Effector memory CD4-positive, alpha-beta T cell (primary cell): ENCODE measurements at regions not wholly inside any gene's neighbourhood (a gene's known extent, or its start where the extent isn't known, plus 50 kb on each side); places are given as distances from the start of the nearest gene placed in this dataset.
"Not testable (repeated sequence)": the region's sequence is repeated elsewhere in the genome, so short reads cannot be mapped to it uniquely, and the experiment has no call there.

Source experiments
- DNase-seq, 3 donors: peaks; one replicate each; pipeline ENCODE4 v3.0.0-alpha.2; 2020
- H3K27ac ChIP-seq: 2 replicates; pipeline ENCODE4 v1.7.0; 2013; ENCODE audit warnings: mild to moderate bottlenecking, low read length, moderate library complexity; ENCODE audit not compliant: insufficient read depth, poor library complexity, severe bottlenecking
- H3K27me3 ChIP-seq: replicated peaks from 2 replicates; pipeline ENCODE4 v1.7.0; 2013; ENCODE audit warnings: mild to moderate bottlenecking, low read length; ENCODE audit not compliant: insufficient read depth, control insufficient read depth, poor library complexity, severe bottlenecking
- H3K36me3 ChIP-seq: 2 replicates; pipeline ENCODE4 v1.7.0; 2013; ENCODE audit warnings: mild to moderate bottlenecking, low read length, moderate library complexity; ENCODE audit not compliant: control insufficient read depth, insufficient read depth
- H3K4me1 ChIP-seq: 2 replicates; pipeline ENCODE4 v1.7.0; 2013; ENCODE audit warnings: low read length, mild to moderate bottlenecking; ENCODE audit not compliant: control insufficient read depth, insufficient read depth, poor library complexity, severe bottlenecking
- H3K4me3 ChIP-seq: 2 replicates; pipeline ENCODE4 v1.7.0; 2013; ENCODE audit warnings: low read length, low read depth, mild to moderate bottlenecking; ENCODE audit not compliant: insufficient read depth, poor library complexity, severe bottlenecking
- H3K9me3 ChIP-seq: 2 replicates; pipeline ENCODE4 v1.7.0; 2013; ENCODE audit warnings: mild to moderate bottlenecking, low read length, moderate library complexity; ENCODE audit not compliant: control insufficient read depth

DNA sequence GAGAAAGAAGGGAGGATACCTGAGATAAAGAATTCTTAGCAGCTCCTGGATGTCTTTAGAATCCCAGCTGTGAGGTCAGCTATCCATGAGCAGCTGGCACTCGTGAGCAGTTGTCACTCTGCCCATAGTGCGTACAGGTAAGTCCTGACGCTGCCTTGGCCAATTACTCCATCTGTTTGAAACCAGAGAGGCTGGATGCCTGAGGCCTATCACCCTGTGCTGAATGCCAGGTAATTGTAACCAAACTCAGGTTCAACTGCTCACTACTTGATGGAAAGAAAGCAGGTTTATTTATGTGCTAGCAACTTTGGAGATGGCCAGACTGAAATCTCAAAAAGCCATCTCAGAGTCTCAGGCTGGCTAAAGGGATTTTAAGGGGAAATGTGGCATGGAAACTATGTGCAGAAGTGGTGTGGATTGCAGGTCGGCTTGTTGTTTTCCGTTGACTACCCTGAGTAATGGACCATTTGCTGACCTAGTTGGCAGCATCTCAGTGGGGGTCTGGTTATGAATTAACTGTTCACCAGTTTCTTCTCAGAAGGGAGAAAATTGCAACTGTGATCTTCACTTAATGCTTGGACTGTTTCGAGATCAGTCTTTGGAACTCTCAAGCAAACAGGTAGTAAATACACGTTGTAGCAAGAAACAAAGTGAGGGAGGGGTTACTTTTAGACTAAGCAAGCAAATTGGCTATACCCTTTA, 1614.0 kb upstream of the PCDH10 start:
- Histone ChIP-seq H3K4me3 (no peak overlapping the region), H3K4me1 (no peaks in the 10 kb centered on the region), H3K27me3 (no peaks in the 10 kb centered on the region), H3K27ac (no peak overlapping the region), H3K36me3 (no peaks in the 10 kb centered on the region), H3K9me3 (no peaks in the 10 kb centered on the region)
- no peak for DNase-seq

GRCh38 chr4:131540256-131540655, 1608.8 kb upstream of the PCDH10 start:
- H3K4me3 ChIP-seq = no peak overlapping the region
- H3K27me3 ChIP-seq = no peaks in the 10 kb centered on the region
- no peaks in the 10 kb centered on the region for H3K9me3 ChIP-seq
- no peaks in the 10 kb centered on the region for H3K4me1 ChIP-seq
- no peak overlapping the region for H3K27ac ChIP-seq
- no peak for DNase-seq
- H3K36me3 ChIP-seq = no peaks in the 10 kb centered on the region

DNA sequence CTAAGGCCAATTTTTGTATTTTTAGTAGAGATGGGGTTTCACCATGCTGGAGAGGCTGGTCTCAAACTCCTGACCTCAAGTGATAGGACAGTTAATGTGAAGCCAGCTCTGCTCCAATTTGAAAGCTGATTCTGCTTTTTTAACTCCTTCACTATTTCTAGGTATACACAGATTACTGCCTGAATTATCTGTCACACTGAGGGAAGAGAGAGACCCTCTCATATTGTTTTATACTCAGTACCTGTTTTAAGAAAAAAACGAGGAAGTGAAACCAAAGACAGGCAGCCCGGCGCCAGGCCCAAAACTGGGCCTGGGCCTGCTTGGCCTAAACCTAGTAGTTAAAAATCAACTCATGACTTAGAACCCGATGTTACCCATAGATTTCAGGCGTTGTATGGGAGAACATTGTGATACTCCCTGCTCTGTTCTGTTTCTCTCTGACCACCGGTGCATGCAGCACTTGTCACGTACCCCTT, 1601.5 kb upstream of the PCDH10 start:
- Histone ChIP-seq H3K36me3 (no peaks in the 10 kb centered on the region), H3K27ac (no peak overlapping the region), H3K4me1 (no peaks in the 10 kb centered on the region), H3K4me3 (no peak overlapping the region), H3K27me3 (no peaks in the 10 kb centered on the region), H3K9me3 (no peaks in the 10 kb centered on the region)
- no peak for DNase-seq

DNA sequence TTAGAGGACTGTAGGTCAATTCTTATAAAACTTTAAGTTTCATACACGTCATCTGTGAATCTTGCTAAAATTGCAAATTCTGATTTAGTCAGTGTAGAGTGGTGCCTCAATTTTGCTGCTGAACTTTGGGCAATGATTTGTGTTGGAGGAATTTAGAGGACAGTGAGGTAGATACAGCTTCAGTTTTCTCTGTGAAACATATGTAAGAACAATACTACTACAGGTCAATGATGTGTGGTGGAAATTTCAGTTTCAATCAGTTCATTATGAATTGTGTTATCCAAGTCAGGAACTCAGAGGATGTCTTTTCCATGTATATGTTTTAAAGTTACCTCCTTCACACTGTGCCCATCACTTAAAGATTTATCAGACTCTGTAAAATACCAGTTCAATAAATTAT, 1597.8 kb upstream of the PCDH10 start:
- no peaks in the 10 kb centered on the region for H3K9me3 ChIP-seq
- H3K4me1 ChIP-seq = no peaks in the 10 kb centered on the region
- no peak overlapping the region for H3K4me3 ChIP-seq
- no peak for DNase-seq
- H3K27ac ChIP-seq = no peak overlapping the region
- H3K36me3 ChIP-seq = no peaks in the 10 kb centered on the region
- no peaks in the 10 kb centered on the region for H3K27me3 ChIP-seq

DNA sequence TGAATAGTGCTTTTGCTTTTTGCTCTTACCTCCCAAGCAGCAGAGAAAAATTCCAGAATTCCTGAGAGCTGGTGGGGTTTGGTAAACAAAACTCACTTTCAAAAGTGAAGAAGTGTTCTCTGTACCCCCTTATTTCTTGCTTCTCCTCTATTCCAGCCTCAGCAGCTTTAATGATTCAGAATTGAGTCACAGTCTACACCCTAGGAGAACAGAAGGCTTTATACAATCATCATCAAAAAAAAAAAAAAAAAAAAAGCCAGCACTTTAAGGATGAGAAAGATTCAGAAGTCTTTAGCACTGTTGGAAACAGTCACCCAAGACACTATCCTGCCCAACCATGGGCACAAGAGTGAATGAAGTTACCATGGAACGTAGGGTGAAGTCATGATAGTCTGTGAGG, 1583.1 kb upstream of the PCDH10 start:
- H3K4me1 ChIP-seq = no peaks in the 10 kb centered on the region
- no peak overlapping the region for H3K27ac ChIP-seq
- no peaks in the 10 kb centered on the region for H3K36me3 ChIP-seq
- H3K27me3 ChIP-seq = no peaks in the 10 kb centered on the region
- H3K9me3 ChIP-seq = no peaks in the 10 kb centered on the region
- DNase-seq = no peak
- no peak overlapping the region for H3K4me3 ChIP-seq

GRCh38 chr4:131584587-131584986, 1564.5 kb upstream of the PCDH10 start:
- Histone ChIP-seq H3K4me3 (no peak overlapping the region), H3K36me3 (no peaks in the 10 kb centered on the region), H3K9me3 (no peaks in the 10 kb centered on the region), H3K4me1 (no peaks in the 10 kb centered on the region), H3K27ac (no peak overlapping the region), H3K27me3 (no peaks in the 10 kb centered on the region)
- DNase-seq = no peak

GRCh38 chr4:131595140-131595539, 1554.0 kb upstream of the PCDH10 start:
- H3K36me3 ChIP-seq = no peaks in the 10 kb centered on the region
- no peaks in the 10 kb centered on the region for H3K9me3 ChIP-seq
- H3K4me1 ChIP-seq = no peaks in the 10 kb centered on the region
- DNase-seq = no peak
- H3K27ac ChIP-seq = no peak overlapping the region
- H3K27me3 ChIP-seq = no peaks in the 10 kb centered on the region
- no peak overlapping the region for H3K4me3 ChIP-seq

DNA sequence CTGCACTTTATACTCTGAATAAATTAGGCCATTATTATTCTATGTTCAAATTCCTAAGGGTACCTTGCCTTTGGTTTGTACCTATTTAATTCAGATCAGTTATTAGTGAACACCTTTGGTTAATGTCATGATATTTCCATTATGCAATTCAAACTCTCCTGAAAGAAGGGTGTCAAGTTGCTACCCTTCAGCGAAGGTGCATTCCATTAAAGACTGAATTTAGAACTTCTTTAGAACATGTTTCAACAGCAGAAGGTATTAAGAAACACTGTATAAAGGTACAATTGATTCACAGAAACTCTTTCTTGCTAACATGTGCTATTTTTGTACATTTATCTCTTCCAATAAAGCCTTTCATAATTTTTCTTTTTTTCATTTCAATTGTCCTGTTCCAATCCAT, 1545.4 kb upstream of the PCDH10 start:
- H3K4me1 ChIP-seq = no peaks in the 10 kb centered on the region
- H3K27ac ChIP-seq = no peak overlapping the region
- H3K4me3 ChIP-seq = no peak overlapping the region
- no peaks in the 10 kb centered on the region for H3K9me3 ChIP-seq
- DNase-seq = no peak
- no peaks in the 10 kb centered on the region for H3K36me3 ChIP-seq
- no peaks in the 10 kb centered on the region for H3K27me3 ChIP-seq

DNA sequence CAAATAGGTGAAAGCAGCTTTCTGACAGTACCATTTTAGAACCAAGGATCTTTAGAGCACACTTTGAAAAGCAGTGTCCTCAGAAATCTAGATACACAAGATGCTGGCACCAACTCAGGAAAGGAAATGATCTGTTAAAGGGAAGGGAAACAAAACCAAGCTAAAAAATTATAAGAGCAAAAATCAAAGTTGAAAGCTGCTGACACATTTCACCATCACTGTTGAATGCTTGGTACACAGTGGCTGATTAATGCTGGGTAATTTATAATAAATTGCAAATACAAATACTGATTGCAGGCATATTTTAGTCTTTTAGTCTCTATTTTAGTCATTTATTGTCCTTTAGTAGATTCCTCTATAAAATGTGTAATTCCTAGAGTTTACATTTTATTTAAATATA, 1540.1 kb upstream of the PCDH10 start:
- H3K27me3 ChIP-seq = no peaks in the 10 kb centered on the region
- no peak for DNase-seq
- H3K36me3 ChIP-seq = no peaks in the 10 kb centered on the region
- no peak overlapping the region for H3K4me3 ChIP-seq
- H3K4me1 ChIP-seq = no peaks in the 10 kb centered on the region
- no peak overlapping the region for H3K27ac ChIP-seq
- no peaks in the 10 kb centered on the region for H3K9me3 ChIP-seq

DNA sequence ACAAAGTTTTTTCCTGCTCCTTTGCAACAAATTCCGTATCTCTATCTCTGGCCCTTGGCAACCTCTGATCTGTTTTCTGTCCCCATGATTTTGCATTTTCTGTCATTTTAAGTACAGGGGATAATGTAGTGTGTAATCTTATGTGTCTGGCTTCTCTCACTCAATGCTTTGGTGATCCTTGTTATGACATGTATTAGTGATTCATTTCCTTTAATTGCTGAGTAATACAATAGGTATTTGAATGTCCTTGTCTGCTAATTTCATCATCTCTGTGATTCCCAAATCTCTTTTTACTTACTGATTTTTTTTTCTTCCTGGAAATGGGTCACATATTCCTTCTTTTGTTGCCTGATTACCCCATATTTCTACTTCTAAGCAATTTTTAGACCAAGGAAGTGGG, 1538.6 kb upstream of the PCDH10 start:
- not testable (repeated sequence) for DNase-seq, H3K36me3 ChIP-seq, H3K4me3 ChIP-seq, H3K27me3 ChIP-seq, H3K27ac ChIP-seq, H3K9me3 ChIP-seq, H3K4me1 ChIP-seq
